Activated CD8-positive, alpha-beta memory T cell treated with anti-CD3 and anti-CD28 coated beads, Interleukin-2, amount 50 U/mL, for 1 hour (primary cell): ENCODE measurements at regions not wholly inside any gene's neighbourhood (a gene's known extent, or its start where the extent isn't known, plus 50 kb on each side); places are given as distances from the start of the nearest gene placed in this dataset.
"Not testable (repeated sequence)": the region's sequence is repeated elsewhere in the genome, so short reads cannot be mapped to it uniquely, and the experiment has no call there.

Experiments used
- DNase-seq: peaks from one replicate; pipeline ENCODE4 v3.0.0-alpha.2; 2020; ENCODE audit errors: extremely low read depth

GRCh38 chr2:220775856-220776488 lies 796.1 kb downstream of the EPHA4 start:
- no peak for DNase-seq

GRCh38 chr2:220779076-220779475 lies 793.0 kb downstream of the EPHA4 start:
- not testable (repeated sequence) for DNase-seq

- no peak for DNase-seq
Observed at GRCh38 chr2:220779511-220779910, 792.6 kb downstream of the EPHA4 start.

- no peak for DNase-seq
Observed at GRCh38 chr2:220779931-220780330, 792.2 kb downstream of the EPHA4 start.

- no peak for DNase-seq
Observed at GRCh38 chr2:220781622-220782241, 790.4 kb downstream of the EPHA4 start.

- no peak for DNase-seq
Observed at GRCh38 chr2:220782609-220783113, 789.4 kb downstream of the EPHA4 start.

- no peak for DNase-seq
Observed at GRCh38 chr2:220783671-220784070, 788.4 kb downstream of the EPHA4 start.

GRCh38 chr2:220785178-220785577 lies 786.9 kb downstream of the EPHA4 start:
- DNase-seq, result no peak

GRCh38 chr2:220786216-220786615 lies 785.9 kb downstream of the EPHA4 start:
- no peak for DNase-seq

GRCh38 chr2:220787251-220787650 lies 784.9 kb downstream of the EPHA4 start:
- DNase-seq, result no peak

GRCh38 chr2:220789961-220790360 lies 782.1 kb downstream of the EPHA4 start:
- DNase-seq, result no peak

- no peak for DNase-seq
Observed at GRCh38 chr2:220795705-220796104, 776.4 kb downstream of the EPHA4 start.

- DNase-seq, result no peak
Observed at GRCh38 chr2:220811115-220811514, 761.0 kb downstream of the EPHA4 start.

GRCh38 chr2:220811952-220812570 lies 760.0 kb downstream of the EPHA4 start:
- DNase-seq, result no peak

- DNase-seq, result no peak
Observed at GRCh38 chr2:220814441-220814840, 757.7 kb downstream of the EPHA4 start.

GRCh38 chr2:220815698-220816097 lies 756.4 kb downstream of the EPHA4 start:
- no peak for DNase-seq

GRCh38 chr2:220821683-220822082 lies 750.4 kb downstream of the EPHA4 start:
- no peak for DNase-seq

GRCh38 chr2:220823590-220823989 lies 748.5 kb downstream of the EPHA4 start:
- DNase-seq, result not testable (repeated sequence)

GRCh38 chr2:220833446-220833845 lies 738.7 kb downstream of the EPHA4 start:
- DNase-seq, result no peak

GRCh38 chr2:220835583-220835982 lies 736.5 kb downstream of the EPHA4 start:
- no peak for DNase-seq

GRCh38 chr2:220837226-220837625 lies 734.9 kb downstream of the EPHA4 start:
- no peak for DNase-seq

- no peak for DNase-seq
Observed at GRCh38 chr2:220842901-220843665, 729.0 kb downstream of the EPHA4 start.
